Neural progenitor cell (in vitro differentiated cells): ENCODE measurements at regions not wholly inside any gene's neighbourhood (a gene's known extent, or its start where the extent isn't known, plus 50 kb on each side); places are given as distances from the start of the nearest gene placed in this dataset.
A peak's percentile ranks its signal among the peaks of the same experiment; 100 is the strongest.

Experiments
- DNase-seq: peaks from one replicate; pipeline ENCODE4 v3.0.0-alpha.2; 2016; ENCODE audit warnings: low spot score
- H2AFZ ChIP-seq: fragments of 200-600 bp; sonication (generic); replicated peaks from 2 replicates; pipeline ENCODE4 v1.6.1; 2016; ENCODE audit warnings: antibody characterized with exemption
- H3F3A ChIP-seq: fragments of 200-600 bp; sonication (generic); 2 replicates; pipeline ENCODE4 v1.6.1; 2016; ENCODE audit warnings: antibody characterized with exemption, low read depth
- H3K27ac ChIP-seq: fragments of 200-600 bp; sonication (generic); 2 replicates; pipeline ENCODE4 v1.5.1; 2016; ENCODE audit warnings: mild to moderate bottlenecking
- H3K27me3 ChIP-seq: fragments of 200-600 bp; sonication (generic); 2 replicates; pipeline ENCODE4 v1.6.1; 2016; ENCODE audit warnings: mild to moderate bottlenecking, moderate library complexity
- H3K36me3 ChIP-seq: fragments of 200-600 bp; sonication (generic); 2 replicates; pipeline ENCODE4 v1.5.1; 2016
- H3K4me1 ChIP-seq: fragments of 200-600 bp; sonication (generic); 2 replicates; pipeline ENCODE4 v1.6.1; 2016; ENCODE audit warnings: mixed run types
- H3K4me2 ChIP-seq: fragments of 200-600 bp; sonication (generic); 2 replicates; pipeline ENCODE4 v1.6.1; 2016
- H3K4me3 ChIP-seq: fragments of 200-600 bp; sonication (generic); 2 replicates; pipeline ENCODE4 v1.5.1; 2016
- H3K79me2 ChIP-seq: fragments of 200-600 bp; sonication (generic); 2 replicates; pipeline ENCODE4 v1.6.1; 2016; ENCODE audit warnings: low read depth
- H3K9ac ChIP-seq: fragments of 200-600 bp; sonication (generic); 2 replicates; pipeline ENCODE4 v1.6.1; 2016
- H3K9me3 ChIP-seq: fragments of 200-600 bp; sonication (generic); 2 replicates; pipeline ENCODE4 v1.5.1; 2016; ENCODE audit warnings: low read depth
- H4K20me1 ChIP-seq: fragments of 200-600 bp; sonication (generic); 2 replicates; pipeline ENCODE4 v1.6.1; 2016; ENCODE audit warnings: low read depth
- H3K27ac Mint-ChIP-seq: 3 replicates; pipeline ENCODE4 v1.8.0; 2021; ENCODE audit warnings: mixed read lengths
- H3K27me3 Mint-ChIP-seq: 2 replicates; pipeline ENCODE4 v1.8.0; 2022; ENCODE audit warnings: low read depth, mild to moderate bottlenecking, inconsistent platforms, moderate library complexity, mixed read lengths; ENCODE audit not compliant: insufficient read depth
- H3K36me3 Mint-ChIP-seq: 3 replicates; pipeline ENCODE4 v1.8.0; 2021; ENCODE audit warnings: mixed read lengths
- H3K4me1 Mint-ChIP-seq: 3 replicates; pipeline ENCODE4 v1.8.0; 2021; ENCODE audit warnings: mixed read lengths
- H3K4me3 Mint-ChIP-seq: 3 replicates; pipeline ENCODE4 v1.8.0; 2021; ENCODE audit warnings: mild to moderate bottlenecking, moderate library complexity, mixed read lengths
- H3K9me3 Mint-ChIP-seq: 3 replicates; pipeline ENCODE4 v1.8.0; 2020; ENCODE audit warnings: mixed read lengths
- CTCF ChIP-seq: fragments of 200-600 bp; sonication (generic); IDR thresholded peaks from 2 replicates; pipeline ENCODE4 v1.5.1; 2017; ENCODE audit warnings: antibody characterized with exemption, mild to moderate bottlenecking
- EZH2 ChIP-seq: fragments of 200-600 bp; sonication (generic); IDR thresholded peaks from 2 replicates; pipeline ENCODE4 v1.6.1; 2017; ENCODE audit warnings: antibody characterized with exemption, mild to moderate bottlenecking, moderate library complexity
- EZH2phosphoT487 ChIP-seq: fragments of 200-600 bp; sonication (generic); IDR thresholded peaks from 2 replicates; pipeline ENCODE4 v1.6.1; 2017; ENCODE audit warnings: antibody characterized with exemption

DNA sequence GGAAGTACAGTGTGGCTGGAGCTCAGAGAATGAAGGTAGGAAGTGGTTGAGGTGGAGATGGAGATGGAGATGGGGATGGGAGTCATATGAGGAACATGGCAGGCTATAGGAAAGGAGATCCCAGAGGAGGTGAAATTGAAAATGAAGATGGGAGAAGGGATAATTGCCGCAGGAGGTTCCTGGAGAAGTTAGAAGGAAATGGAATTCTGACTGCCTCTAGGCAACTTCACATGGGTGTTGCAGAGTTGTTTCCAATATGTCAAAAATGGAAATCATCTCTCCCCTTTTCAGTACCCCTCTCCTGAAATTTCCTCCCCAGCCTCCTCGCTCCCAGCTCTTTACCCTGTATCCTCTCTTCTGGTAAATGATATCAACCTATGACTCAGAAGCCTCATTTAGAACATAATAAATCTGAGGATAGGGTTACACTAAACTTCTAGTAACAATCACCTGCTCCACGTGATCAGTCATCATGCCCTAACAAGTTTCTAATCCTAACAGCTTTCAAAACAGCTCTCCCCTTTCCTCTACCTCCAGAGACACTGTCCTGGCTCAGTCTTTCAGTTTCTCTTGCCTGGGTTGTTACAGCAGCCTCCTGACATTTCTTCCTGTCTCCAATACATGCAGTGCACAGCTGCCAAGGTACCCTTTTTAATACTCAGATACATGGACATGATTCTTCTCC, 201.9 kb upstream of the RBMS1 start:
- Mint-ChIP-seq H3K9me3 (peaks cover 4% of the 10 kb centered on the region), H3K4me3 (no peak overlapping the region), H3K27ac (no peak overlapping the region), H3K4me1 (no peaks in the 10 kb centered on the region), H3K36me3 (no peaks in the 10 kb centered on the region), H3K27me3 (peaks cover 4% of the 10 kb centered on the region)
- DNase-seq = no peak
- H3F3A ChIP-seq = no peaks in the 10 kb centered on the region
- no peak overlapping the region for H3K27ac ChIP-seq
- no peaks in the 10 kb centered on the region for H3K9me3 ChIP-seq
- H3K27me3 ChIP-seq = no peaks in the 10 kb centered on the region
- H3K9ac ChIP-seq = no peak overlapping the region
- no peak overlapping the region for H2AFZ ChIP-seq
- H3K4me1 ChIP-seq = no peaks in the 10 kb centered on the region
- TF ChIP-seq CTCF (no peak), EZH2phosphoT487 (no peak), EZH2 (no peak)
- no peaks in the 10 kb centered on the region for H4K20me1 ChIP-seq
- H3K4me2 ChIP-seq = no peak overlapping the region
- H3K4me3 ChIP-seq = no peak overlapping the region
- H3K36me3 ChIP-seq = no peaks in the 10 kb centered on the region
- H3K79me2 ChIP-seq = no peaks in the 10 kb centered on the region

DNA sequence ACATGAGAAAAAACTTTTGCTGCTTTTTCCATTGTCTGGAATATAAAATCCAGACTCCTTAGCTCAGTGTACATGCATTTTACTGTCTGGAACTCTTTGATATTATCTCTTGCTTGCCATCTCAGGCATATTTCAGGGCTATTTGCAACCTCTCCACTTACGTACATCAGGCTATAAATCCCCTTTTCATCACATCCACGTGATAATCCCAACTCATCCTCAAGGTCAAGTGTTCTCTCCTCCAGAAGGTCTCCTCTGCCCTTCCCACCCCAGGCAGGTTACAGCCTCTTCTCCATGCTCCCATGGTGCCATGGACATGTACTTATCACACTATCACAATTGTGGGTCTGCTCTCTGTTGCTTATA, 202.5 kb upstream of the RBMS1 start:
- no peak overlapping the region for H3K27ac ChIP-seq
- DNase-seq = no peak
- H3K9ac ChIP-seq = no peak overlapping the region
- H3F3A ChIP-seq = no peaks in the 10 kb centered on the region
- Mint-ChIP-seq H3K4me3 (no peak overlapping the region), H3K36me3 (no peaks in the 10 kb centered on the region), H3K27ac (no peak overlapping the region), H3K9me3 (no peaks in the 10 kb centered on the region), H3K4me1 (no peaks in the 10 kb centered on the region), H3K27me3 (no peaks in the 10 kb centered on the region)
- no peaks in the 10 kb centered on the region for H4K20me1 ChIP-seq
- no peaks in the 10 kb centered on the region for H3K36me3 ChIP-seq
- no peak overlapping the region for H3K4me2 ChIP-seq
- no peak overlapping the region for H3K4me3 ChIP-seq
- H3K4me1 ChIP-seq = no peaks in the 10 kb centered on the region
- H3K79me2 ChIP-seq = no peaks in the 10 kb centered on the region
- no peaks in the 10 kb centered on the region for H3K9me3 ChIP-seq
- no peaks in the 10 kb centered on the region for H3K27me3 ChIP-seq
- TF ChIP-seq EZH2phosphoT487 (no peak), CTCF (no peak), EZH2 (no peak)
- H2AFZ ChIP-seq = no peak overlapping the region

GRCh38 chr2:160697817-160698216, 204.2 kb upstream of the RBMS1 start:
- H3K4me1 Mint-ChIP-seq = peaks cover 9% of the 10 kb centered on the region
- H3K9me3 Mint-ChIP-seq = no peaks in the 10 kb centered on the region
- Histone ChIP-seq H3K4me2 (no peak overlapping the region), H3K9me3 (no peaks in the 10 kb centered on the region), H3F3A (no peaks in the 10 kb centered on the region), H3K4me3 (no peak overlapping the region), H3K79me2 (no peaks in the 10 kb centered on the region), H3K4me1 (no peaks in the 10 kb centered on the region), H4K20me1 (no peaks in the 10 kb centered on the region), H3K9ac (no peak overlapping the region), H3K27ac (no peak overlapping the region), H3K36me3 (no peaks in the 10 kb centered on the region), H3K27me3 (no peaks in the 10 kb centered on the region), H2AFZ (peak overlapping the region; percentile 70)
- no peak for DNase-seq
- no peak for TF ChIP-seq EZH2phosphoT487
- TF ChIP-seq EZH2 = no peak
- TF ChIP-seq CTCF = no peak
- no peaks in the 10 kb centered on the region for H3K36me3 Mint-ChIP-seq
- H3K4me3 Mint-ChIP-seq = no peak overlapping the region
- H3K27me3 Mint-ChIP-seq = no peaks in the 10 kb centered on the region
- no peak overlapping the region for H3K27ac Mint-ChIP-seq
